Mesendoderm (in vitro differentiated cells): ENCODE measurements at regions not wholly inside any gene's neighbourhood (a gene's known extent, or its start where the extent isn't known, plus 50 kb on each side); places are given as distances from the start of the nearest gene placed in this dataset.
A peak's percentile ranks its signal among the peaks of the same experiment; 100 is the strongest.

Experiments
- DNase-seq: peaks from one replicate; pipeline ENCODE4 v3.0.0; 2013
- H2AK5ac ChIP-seq: 2 replicates; pipeline ENCODE4 v1.6.1; 2013; ENCODE audit warnings: low read length, inconsistent platforms
- H2BK120ac ChIP-seq: 2 replicates; pipeline ENCODE4 v1.6.1; 2013; ENCODE audit warnings: low read depth, mild to moderate bottlenecking, low read length, moderate library complexity, mixed read lengths
- H2BK15ac ChIP-seq: replicated peaks from 2 replicates; pipeline ENCODE4 v1.6.1; 2013; ENCODE audit warnings: low read depth, mild to moderate bottlenecking, moderate library complexity
- H2BK5ac ChIP-seq: 2 replicates; pipeline ENCODE4 v1.6.1; 2013; ENCODE audit warnings: low read length, inconsistent platforms
- H3K18ac ChIP-seq: 2 replicates; pipeline ENCODE4 v1.6.1; 2013; ENCODE audit warnings: mild to moderate bottlenecking, low read length, mixed read lengths
- H3K23ac ChIP-seq: one replicate; pipeline ENCODE4 v1.6.1; 2013; ENCODE audit warnings: low read length
- H3K27ac ChIP-seq: 2 replicates; pipeline ENCODE4 v1.5.1; 2013; ENCODE audit warnings: low read depth, mild to moderate bottlenecking, inconsistent platforms, low read length, moderate library complexity
- H3K27me3 ChIP-seq: 2 replicates; pipeline ENCODE4 v1.6.1; 2013; ENCODE audit warnings: low read length, control low read depth, mild to moderate bottlenecking, inconsistent platforms; ENCODE audit not compliant: insufficient read depth, poor library complexity
- H3K36me3 ChIP-seq: 2 replicates; pipeline ENCODE4 v1.6.1; 2013; ENCODE audit warnings: low read length, inconsistent platforms; ENCODE audit not compliant: control insufficient read depth, insufficient read depth
- H3K4ac ChIP-seq: one replicate; pipeline ENCODE4 v1.6.1; 2013; ENCODE audit warnings: low read depth, mild to moderate bottlenecking, low read length, moderate library complexity
- H3K4me1 ChIP-seq: 2 replicates; pipeline ENCODE4 v1.6.1; 2013; ENCODE audit warnings: low read depth, low read length, inconsistent platforms; ENCODE audit not compliant: control insufficient read depth
- H3K4me2 ChIP-seq: 2 replicates; pipeline ENCODE4 v1.6.1; 2013; ENCODE audit warnings: low read length
- H3K4me3 ChIP-seq: 2 replicates; pipeline ENCODE4 v1.5.1; 2013; ENCODE audit warnings: mild to moderate bottlenecking, low read length
- H3K56ac ChIP-seq: one replicate; pipeline ENCODE4 v1.6.1; 2013; ENCODE audit warnings: low read length
- H3K79me1 ChIP-seq: 2 replicates; pipeline ENCODE4 v1.6.1; 2013; ENCODE audit warnings: low read length, inconsistent platforms
- H3K79me2 ChIP-seq: 2 replicates; pipeline ENCODE4 v1.6.1; 2013; ENCODE audit warnings: mild to moderate bottlenecking, low read length; ENCODE audit not compliant: control insufficient read depth, insufficient read depth
- H3K9ac ChIP-seq: 2 replicates; pipeline ENCODE4 v1.6.1; 2013; ENCODE audit warnings: low read length, inconsistent platforms
- H4K5ac ChIP-seq: one replicate; pipeline ENCODE4 v1.6.1; 2013; ENCODE audit warnings: low read length
- H4K8ac ChIP-seq: one replicate; pipeline ENCODE4 v1.6.1; 2013; ENCODE audit warnings: low read depth, mild to moderate bottlenecking, control low read depth, low read length, moderate library complexity
- WGBS: extraction: QIAGEN DNeasy Blood & Tissue Kit; methylation state at CpG from one replicate; pipeline ENCODE4 v1.1.7; 2013; ENCODE audit warnings: low lambda C conversion rate, missing lambda C conversion rate; ENCODE audit not compliant: insufficient coverage; ENCODE audit errors: extremely low coverage; 5-methylcytosine and 5-hydroxymethylcytosine counted together

- H2BK120ac ChIP-seq, result no peak overlapping the region
- H2BK15ac ChIP-seq, result no peak overlapping the region
- no peaks in the 10 kb centered on the region for H3K36me3 ChIP-seq
Measured at GRCh38 chr5:143929486-143929885, 117.5 kb downstream of the HMHB1 start.

GRCh38 chr5:143930561-143930960 lies 118.6 kb downstream of the HMHB1 start:
- Histone ChIP-seq H3K18ac (peak overlapping the region; percentile 5), H2BK5ac (no peak overlapping the region), H3K79me2 (no peaks in the 10 kb centered on the region), H2BK15ac (peak overlapping the region; percentile 57), H3K56ac (no peak overlapping the region), H3K4me3 (no peak overlapping the region), H3K79me1 (no peaks in the 10 kb centered on the region), H3K4me1 (no peaks in the 10 kb centered on the region), H3K4me2 (no peak overlapping the region), H3K23ac (no peak overlapping the region), H2AK5ac (no peak overlapping the region), H2BK120ac (no peak overlapping the region), H3K27ac (no peak overlapping the region), H4K5ac (no peak overlapping the region), H3K27me3 (no peaks in the 10 kb centered on the region), H3K9ac (no peak overlapping the region), H3K4ac (no peak overlapping the region), H3K36me3 (no peaks in the 10 kb centered on the region), H4K8ac (no peak overlapping the region)
- no peak for DNase-seq

More at GRCh38 chr5:143929486-143929885, 117.5 kb downstream of the HMHB1 start:
- Histone ChIP-seq H3K27ac (no peak overlapping the region), H3K4me1 (no peaks in the 10 kb centered on the region), H3K56ac (no peak overlapping the region), H4K8ac (no peak overlapping the region), H3K79me1 (no peaks in the 10 kb centered on the region), H3K4me3 (no peak overlapping the region), H3K23ac (no peak overlapping the region), H3K9ac (no peak overlapping the region), H2BK5ac (no peak overlapping the region), H3K4me2 (no peak overlapping the region), H2AK5ac (no peak overlapping the region), H3K27me3 (no peaks in the 10 kb centered on the region), H3K79me2 (no peaks in the 10 kb centered on the region), H3K4ac (no peak overlapping the region), H3K18ac (no peak overlapping the region), H4K5ac (no peak overlapping the region)
- peak; percentile 55 for DNase-seq

GRCh38 chr5:143931476-143931875 lies 119.5 kb downstream of the HMHB1 start:
- Histone ChIP-seq H3K27ac (no peak overlapping the region), H3K4me1 (no peaks in the 10 kb centered on the region), H3K79me2 (no peaks in the 10 kb centered on the region), H3K9ac (no peak overlapping the region), H3K36me3 (no peaks in the 10 kb centered on the region), H2BK15ac (no peak overlapping the region), H4K5ac (no peak overlapping the region), H2BK120ac (no peak overlapping the region), H3K27me3 (no peaks in the 10 kb centered on the region), H3K23ac (no peak overlapping the region), H2BK5ac (peak overlapping the region; percentile 13), H4K8ac (no peak overlapping the region), H3K79me1 (no peaks in the 10 kb centered on the region), H3K4ac (peak overlapping the region; percentile 20), H3K56ac (peak overlapping the region; percentile 45), H3K4me3 (no peak overlapping the region), H2AK5ac (peak overlapping the region; percentile 66), H3K18ac (no peak overlapping the region), H3K4me2 (no peak overlapping the region)
- no CpG with 5 or more reads among the region's 4 CpGs for whole genome bisulfite sequencing
- no peak for DNase-seq

DNA sequence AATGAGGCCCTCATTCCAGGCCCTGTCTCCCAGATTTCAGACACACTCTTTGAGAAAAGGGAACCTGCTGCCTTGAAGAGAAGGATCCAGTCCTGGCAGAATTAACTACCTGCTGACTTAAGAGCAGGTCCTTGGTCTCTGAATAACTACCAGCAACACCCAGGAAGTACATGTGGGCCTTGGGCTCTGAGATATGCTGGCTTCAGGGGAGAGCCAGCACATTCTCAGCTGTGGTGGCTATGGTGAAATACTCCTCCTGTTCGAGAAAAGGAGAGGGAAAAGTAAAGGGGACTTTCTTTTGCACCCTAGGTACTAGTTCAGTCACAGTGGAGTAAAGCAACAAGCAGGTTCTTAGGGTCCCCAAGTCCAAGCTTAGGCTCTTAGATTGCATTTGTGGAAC lies 120.0 kb downstream of the HMHB1 start:
- no peak overlapping the region for H2BK15ac ChIP-seq
- H3K18ac ChIP-seq, result peak overlapping the region; percentile 5
- H2AK5ac ChIP-seq, result no peak overlapping the region
- DNase-seq, result no peak
- H3K4ac ChIP-seq, result peak overlapping the region; percentile 56
- H3K27ac ChIP-seq, result no peak overlapping the region
- no peak overlapping the region for H4K5ac ChIP-seq
- no peak overlapping the region for H2BK5ac ChIP-seq
- H3K56ac ChIP-seq, result peak overlapping the region; percentile 45
- H3K79me2 ChIP-seq, result no peaks in the 10 kb centered on the region
- H3K27me3 ChIP-seq, result no peaks in the 10 kb centered on the region
- H3K36me3 ChIP-seq, result no peaks in the 10 kb centered on the region
- H3K23ac ChIP-seq, result no peak overlapping the region
- no CpG with 5 or more reads among the region's 1 CpG for WGBS
- no peaks in the 10 kb centered on the region for H3K4me1 ChIP-seq
- no peak overlapping the region for H3K4me2 ChIP-seq
- H2BK120ac ChIP-seq, result peak overlapping the region; percentile 74
- H3K9ac ChIP-seq, result no peak overlapping the region
- no peaks in the 10 kb centered on the region for H3K79me1 ChIP-seq
- H3K4me3 ChIP-seq, result no peak overlapping the region
- no peak overlapping the region for H4K8ac ChIP-seq

- WGBS, result no CpG with 5 or more reads among the region's 1 CpG
- Histone ChIP-seq H3K9ac (no peak overlapping the region), H2AK5ac (no peak overlapping the region), H3K79me2 (no peaks in the 10 kb centered on the region), H3K23ac (no peak overlapping the region), H3K4me3 (no peak overlapping the region), H2BK15ac (no peak overlapping the region), H3K27ac (no peak overlapping the region), H3K36me3 (no peaks in the 10 kb centered on the region), H3K18ac (peak overlapping the region; percentile 5), H4K5ac (no peak overlapping the region), H3K4me2 (no peak overlapping the region), H3K4me1 (no peaks in the 10 kb centered on the region), H3K79me1 (no peaks in the 10 kb centered on the region), H2BK5ac (no peak overlapping the region), H3K4ac (peak overlapping the region; percentile 56), H3K27me3 (no peaks in the 10 kb centered on the region), H3K56ac (no peak overlapping the region), H4K8ac (no peak overlapping the region), H2BK120ac (peak overlapping the region; percentile 74)
- DNase-seq, result no peak
Measured at GRCh38 chr5:143932584-143932983, 120.6 kb downstream of the HMHB1 start.

GRCh38 chr5:143933451-143933850 lies 121.5 kb downstream of the HMHB1 start:
- Histone ChIP-seq H3K18ac (no peak overlapping the region), H2BK15ac (no peak overlapping the region), H3K56ac (no peak overlapping the region), H3K79me1 (no peaks in the 10 kb centered on the region), H2AK5ac (no peak overlapping the region), H2BK5ac (no peak overlapping the region), H3K4ac (no peak overlapping the region), H3K27ac (no peak overlapping the region), H3K79me2 (no peaks in the 10 kb centered on the region), H3K23ac (no peak overlapping the region), H3K27me3 (no peaks in the 10 kb centered on the region), H3K4me2 (no peak overlapping the region), H3K4me1 (no peaks in the 10 kb centered on the region), H3K4me3 (no peak overlapping the region), H4K5ac (no peak overlapping the region), H4K8ac (no peak overlapping the region), H3K9ac (no peak overlapping the region), H2BK120ac (no peak overlapping the region), H3K36me3 (no peaks in the 10 kb centered on the region)
- peak; percentile 76 for DNase-seq
- no CpG with 5 or more reads among the region's 3 CpGs for WGBS
